HG03354 (cell line): ENCODE measurements at regions not wholly inside any gene's neighbourhood (a gene's known extent, or its start where the extent isn't known, plus 50 kb on each side); places are given as distances from the start of the nearest gene placed in this dataset.
"Not testable (repeated sequence)": the region's sequence is repeated elsewhere in the genome, so short reads cannot be mapped to it uniquely, and the experiment has no call there.

Experiments
- ATAC-seq: cut with Tn5 transposase; IDR thresholded peaks from one replicate; pipeline ENCODE4 v1.9.1; 2021; ENCODE audit warnings: mild to moderate bottlenecking; ENCODE audit not compliant: unreplicated experiment, poor library complexity, severe bottlenecking

GRCh38 chr3:125779918-125780317 lies 184.6 kb upstream of the OSBPL11 start:
- ATAC-seq: not testable (repeated sequence)

GRCh38 chr3:125781678-125782077 lies 186.4 kb upstream of the OSBPL11 start:
- ATAC-seq: not testable (repeated sequence)

- not testable (repeated sequence) for ATAC-seq
Measured at GRCh38 chr3:125790312-125790711, 178.7 kb upstream of the ROPN1B start.

GRCh38 chr3:125791021-125791420 lies 178.0 kb upstream of the ROPN1B start:
- ATAC-seq: not testable (repeated sequence)

GRCh38 chr3:125810010-125810409 lies 159.0 kb upstream of the ROPN1B start:
- not testable (repeated sequence) for ATAC-seq

GRCh38 chr3:125822175-125822574 lies 146.8 kb upstream of the ROPN1B start:
- ATAC-seq: not testable (repeated sequence)

GRCh38 chr3:125831005-125831750 lies 137.8 kb upstream of the ROPN1B start:
- ATAC-seq: not testable (repeated sequence)

GRCh38 chr3:125835562-125835961 lies 133.4 kb upstream of the ROPN1B start:
- ATAC-seq: not testable (repeated sequence)

GRCh38 chr3:125836011-125836551 lies 132.9 kb upstream of the ROPN1B start:
- not testable (repeated sequence) for ATAC-seq

GRCh38 chr3:125836786-125837185 lies 132.2 kb upstream of the ROPN1B start:
- ATAC-seq: not testable (repeated sequence)

GRCh38 chr3:125838857-125839256 lies 130.1 kb upstream of the ROPN1B start:
- not testable (repeated sequence) for ATAC-seq

- ATAC-seq: not testable (repeated sequence)
Measured at GRCh38 chr3:125840465-125840864, 128.5 kb upstream of the ROPN1B start.

GRCh38 chr3:125847966-125848365 lies 121.0 kb upstream of the ROPN1B start:
- ATAC-seq: not testable (repeated sequence)

- not testable (repeated sequence) for ATAC-seq
Measured at GRCh38 chr3:125855006-125855405, 114.0 kb upstream of the ROPN1B start.

GRCh38 chr3:125860547-125860946 lies 108.4 kb upstream of the ROPN1B start:
- ATAC-seq: not testable (repeated sequence)

GRCh38 chr3:125862841-125863254 lies 106.1 kb upstream of the ROPN1B start:
- not testable (repeated sequence) for ATAC-seq

GRCh38 chr3:125864532-125864931 lies 104.4 kb upstream of the ROPN1B start:
- ATAC-seq: not testable (repeated sequence)

GRCh38 chr3:125886006-125886405 lies 83.0 kb upstream of the ROPN1B start:
- ATAC-seq: not testable (repeated sequence)

GRCh38 chr3:125899181-125899580 lies 69.8 kb upstream of the ROPN1B start:
- ATAC-seq: not testable (repeated sequence)

GRCh38 chr3:125901473-125901872 lies 67.5 kb upstream of the ROPN1B start:
- not testable (repeated sequence) for ATAC-seq

- not testable (repeated sequence) for ATAC-seq
Measured at GRCh38 chr3:125903780-125904455, 65.1 kb upstream of the ROPN1B start.
